ENCODE measurements at regions not wholly inside any gene's neighbourhood (a gene's known extent, or its start where the extent isn't known, plus 50 kb on each side); places are given as distances from the start of the nearest gene placed in this dataset.

DNA sequence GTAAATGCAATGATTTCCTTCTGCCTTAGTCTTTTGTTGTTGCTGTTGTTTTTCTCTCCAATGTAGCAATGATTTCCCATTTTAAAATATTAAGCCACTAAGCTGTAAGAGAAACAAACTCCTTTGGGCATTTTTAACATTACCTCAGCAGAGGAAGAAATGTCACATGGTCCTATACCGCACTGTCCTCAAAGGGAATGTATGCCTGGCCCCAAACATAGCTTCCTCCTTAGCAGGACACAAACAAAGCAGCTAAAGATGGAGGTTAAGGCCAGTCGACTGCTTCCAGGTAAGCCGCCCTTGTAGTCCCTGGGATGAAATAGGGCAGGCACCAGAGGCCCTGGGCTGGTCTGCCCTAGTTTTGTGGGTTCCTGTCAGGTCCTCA, 249.0 kb downstream of the TSHZ3 start:
- no peak for TF ChIP-seq SPI1 (IDR thresholded peaks at IDR 0.05; ENCODE audit: low read depth, low read length)
- no peak for TF ChIP-seq POLR2A (IDR thresholded peaks at IDR 0.05; ENCODE audit: low read depth, low read length)
